ENCODE measurements at regions not wholly inside any gene's neighbourhood (a gene's known extent, or its start where the extent isn't known, plus 50 kb on each side); places are given as distances from the start of the nearest gene placed in this dataset.
"Not testable (repeated sequence)": the region's sequence is repeated elsewhere in the genome, so short reads cannot be mapped to it uniquely, and the experiment has no call there.

DNA sequence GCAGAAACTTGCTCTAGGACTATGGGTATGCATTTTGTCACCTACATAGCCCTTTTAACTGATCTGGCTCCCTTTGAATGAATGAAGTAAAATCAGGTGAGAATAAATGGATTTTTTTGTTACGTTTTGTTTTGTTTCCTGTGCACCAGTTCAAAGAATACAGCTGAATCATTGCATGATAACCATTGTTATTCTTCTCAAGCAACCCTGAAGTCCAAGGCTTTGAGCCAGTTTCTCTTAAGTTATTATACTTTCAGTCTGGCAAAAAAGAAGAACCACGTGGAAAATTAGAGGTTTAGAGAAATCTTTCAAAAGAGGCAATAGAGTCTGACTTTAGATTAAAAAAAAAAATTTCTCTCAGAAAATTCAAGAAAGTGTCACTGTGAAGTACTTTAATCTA is 398.6 kb upstream of the TECRL start:
- DNase-seq, result no peak

- no peak for DNase-seq
Measured at GRCh38 chr4:64799751-64800150, 390.5 kb upstream of the TECRL start.

- not testable (repeated sequence) for DNase-seq
Measured at GRCh38 chr4:64798828-64799227, 389.6 kb upstream of the TECRL start.

DNA sequence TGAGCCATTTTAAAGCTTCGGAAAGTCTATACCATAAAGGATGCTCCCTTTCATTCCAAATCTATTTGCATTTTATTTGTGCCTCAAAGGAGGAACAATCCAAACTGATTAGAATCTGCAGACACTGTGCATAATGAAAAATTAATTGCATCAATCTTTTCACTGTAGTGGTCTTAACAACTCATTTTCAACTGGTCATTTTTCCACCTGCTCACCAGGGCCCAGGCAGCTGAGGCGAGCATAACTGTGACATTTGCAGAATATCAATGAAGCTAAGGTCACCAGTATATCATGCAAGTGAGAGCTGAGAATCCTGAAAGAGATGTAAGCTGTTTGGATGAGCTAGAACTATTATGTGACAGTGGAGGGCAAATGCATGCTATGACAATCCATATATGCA is 387.3 kb upstream of the TECRL start:
- DNase-seq, result no peak

DNA sequence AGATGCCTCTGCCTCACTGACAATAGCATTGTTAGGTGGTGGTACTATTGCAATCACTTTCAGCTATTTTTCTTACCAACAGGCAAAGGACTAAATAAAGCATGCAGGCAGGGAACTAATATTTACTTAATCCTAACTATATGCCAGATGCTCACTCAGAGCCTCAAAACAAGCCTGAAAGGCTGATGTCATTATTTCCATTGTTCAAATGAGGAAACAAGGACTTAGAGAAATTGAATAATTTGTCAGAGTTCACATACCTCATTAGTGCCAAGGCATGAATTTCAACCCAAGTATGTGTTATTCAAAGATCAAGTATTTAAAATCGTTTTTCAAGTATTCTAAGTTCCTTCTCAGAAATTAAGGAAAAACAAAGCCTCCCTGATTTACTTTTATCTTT is 374.9 kb upstream of the TECRL start:
- no peak for DNase-seq

DNA sequence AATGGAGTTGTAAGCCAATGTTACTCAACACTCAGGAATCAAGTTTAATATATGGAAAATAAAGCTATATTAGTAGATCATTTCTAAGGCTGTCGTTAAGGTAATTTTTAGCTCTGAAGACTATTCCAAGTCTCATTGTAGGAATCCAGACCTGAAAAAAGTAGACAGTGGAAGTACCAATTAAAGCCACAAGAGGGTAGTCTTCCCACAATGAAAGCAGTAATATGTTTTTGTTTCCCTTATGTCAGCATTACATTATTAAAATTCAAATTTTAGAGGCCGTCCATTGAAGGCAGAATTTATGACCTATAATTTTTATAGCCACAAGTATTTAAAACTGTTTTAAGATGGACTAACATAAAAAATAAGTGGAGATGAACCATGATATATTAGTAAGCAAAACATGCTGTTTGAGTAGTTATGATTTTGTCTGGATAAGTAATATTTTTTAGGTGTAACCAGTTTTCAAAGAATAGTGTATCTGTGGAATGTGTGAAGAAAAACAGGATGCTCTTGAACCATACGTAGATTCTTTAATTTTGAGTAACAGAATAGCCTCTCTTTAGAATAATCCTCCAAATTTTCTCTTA is 372.6 kb upstream of the TECRL start:
- no peak for DNase-seq

DNA sequence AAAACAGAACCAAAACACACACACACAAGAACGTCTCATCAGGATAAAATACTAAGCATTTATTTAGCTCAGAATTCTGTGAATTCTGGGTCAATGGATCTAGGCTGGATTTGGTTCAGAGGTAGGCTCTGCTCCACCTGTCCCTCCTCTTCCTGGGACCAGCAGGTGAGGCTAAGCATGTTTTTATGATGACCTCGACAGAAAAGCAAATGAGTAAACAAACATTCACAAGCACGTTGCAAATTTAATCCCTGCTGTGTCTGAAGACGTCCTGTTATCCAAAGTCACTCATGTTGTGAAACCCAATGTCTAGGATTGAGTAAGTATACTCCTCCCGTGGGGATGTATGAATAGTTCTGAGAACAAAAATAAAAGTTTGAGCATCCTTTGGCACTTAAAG is 371.4 kb upstream of the TECRL start:
- DNase-seq, result no peak

- DNase-seq, result no peak
Measured at GRCh38 chr4:64777286-64777685, 368.0 kb upstream of the TECRL start.

- no peak for DNase-seq
Measured at GRCh38 chr4:64776820-64777219, 367.6 kb upstream of the TECRL start.

- DNase-seq, result no peak
Measured at GRCh38 chr4:64774626-64775025, 365.4 kb upstream of the TECRL start.

- no peak for DNase-seq
Measured at GRCh38 chr4:64771149-64771548, 361.9 kb upstream of the TECRL start.

DNA sequence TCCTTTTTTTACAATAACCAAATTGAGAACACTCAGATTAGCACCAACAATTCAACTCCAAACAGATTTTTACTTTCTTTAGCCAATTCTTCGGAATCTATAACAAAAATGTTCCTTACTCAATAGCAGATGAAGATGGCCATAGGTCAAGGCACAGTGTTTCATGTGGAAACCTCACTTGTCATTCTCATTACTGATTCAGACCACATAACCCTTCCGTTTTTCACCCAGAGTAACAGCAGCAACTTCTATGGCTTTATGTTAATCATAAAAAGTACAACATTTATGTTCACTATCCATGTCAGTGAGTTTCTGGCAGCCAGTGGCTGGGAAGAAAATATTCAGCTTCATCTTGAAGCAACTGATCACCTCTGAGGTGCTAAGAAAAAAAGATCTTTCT is 358.3 kb upstream of the TECRL start:
- DNase-seq, result no peak

- DNase-seq, result no peak
Measured at GRCh38 chr4:64766565-64766964, 357.3 kb upstream of the TECRL start.

DNA sequence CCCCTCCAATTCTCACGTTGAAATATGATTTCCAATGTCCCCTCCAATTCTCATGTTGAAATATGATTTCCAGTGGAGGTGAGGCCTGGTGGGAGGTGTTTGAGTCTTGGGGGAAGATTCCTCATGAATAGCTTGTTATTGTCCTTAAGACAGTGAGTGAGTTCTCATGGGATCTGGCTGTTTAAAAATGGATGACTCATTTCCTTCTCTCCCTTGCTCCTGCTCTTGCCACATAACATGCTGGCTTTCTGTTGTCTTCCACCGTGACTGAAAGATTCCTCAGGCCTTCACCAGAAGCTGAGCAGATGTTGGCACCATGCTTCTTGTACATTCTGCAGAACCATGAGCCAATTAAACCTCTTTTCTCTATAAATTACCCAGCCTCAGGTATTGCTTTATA is 346.8 kb upstream of the TECRL start:
- no peak for DNase-seq

- no peak for DNase-seq
Measured at GRCh38 chr4:64747919-64748715, 338.9 kb upstream of the TECRL start.

DNA sequence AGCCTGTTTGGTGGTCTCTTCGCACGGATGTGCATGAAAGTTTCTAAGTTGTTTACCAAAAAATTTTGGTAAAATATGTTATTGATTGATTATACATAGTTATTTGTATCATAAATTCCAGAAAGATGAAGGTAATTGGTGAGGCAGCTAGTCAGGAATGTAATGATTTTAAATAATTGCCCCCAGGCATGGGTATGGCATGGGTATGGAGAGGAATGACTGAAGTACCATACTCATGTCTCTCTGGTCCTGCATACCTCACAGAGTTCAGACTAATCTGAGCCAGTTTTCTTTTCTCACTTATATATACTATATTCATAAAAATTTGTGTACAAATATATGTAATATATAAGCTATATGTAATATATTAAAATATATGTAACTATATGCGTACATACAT is 329.0 kb upstream of the TECRL start:
- no peak for DNase-seq

GRCh38 chr4:64737854-64738138 is 328.5 kb upstream of the TECRL start:
- not testable (repeated sequence) for DNase-seq

- no peak for DNase-seq
Measured at GRCh38 chr4:64737026-64737853, 328.0 kb upstream of the TECRL start.

DNA sequence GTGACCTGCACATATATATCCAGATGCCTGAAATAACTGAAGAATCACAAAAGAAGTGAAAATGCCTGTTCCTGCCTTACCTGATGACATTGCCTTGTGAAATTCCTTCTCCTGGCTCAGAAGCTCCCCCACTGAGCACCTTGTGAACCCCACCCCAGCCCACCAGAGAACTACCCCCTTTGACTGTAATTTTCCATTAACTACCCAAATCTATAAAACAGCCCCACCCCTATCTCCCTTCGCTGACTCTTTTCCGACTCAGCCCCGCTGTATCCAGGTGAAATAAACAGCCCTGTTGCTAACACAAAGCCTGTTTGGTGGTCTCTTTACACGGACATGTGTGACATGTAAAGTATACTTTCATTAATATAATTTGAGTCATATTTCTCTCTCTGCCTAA is 320.3 kb upstream of the TECRL start:
- DNase-seq, result no peak

- DNase-seq, result no peak
Measured at GRCh38 chr4:64727960-64728359, 318.7 kb upstream of the TECRL start.

GRCh38 chr4:64727391-64727790 is 318.1 kb upstream of the TECRL start:
- DNase-seq, result not testable (repeated sequence)

GRCh38 chr4:64724689-64725088 is 315.4 kb upstream of the TECRL start:
- DNase-seq, result no peak

DNA sequence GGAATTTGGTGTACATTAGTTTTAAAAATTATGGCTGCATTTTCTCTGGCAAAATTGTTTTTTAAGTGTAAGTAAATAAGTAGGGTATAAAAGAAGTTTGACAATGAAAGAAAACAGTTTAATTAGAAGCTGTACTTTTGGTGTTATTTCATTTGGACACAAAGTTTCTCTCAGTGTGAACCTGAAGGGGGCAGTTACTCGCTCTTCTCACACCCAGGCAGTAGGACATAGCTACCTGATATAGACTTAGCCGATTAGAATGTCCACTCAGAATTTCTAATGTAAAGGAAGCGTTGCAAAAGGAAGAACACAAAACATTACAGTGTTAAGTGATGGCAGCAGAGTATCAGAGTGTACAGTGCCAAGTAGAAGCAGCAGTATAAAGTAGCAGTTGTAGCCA is 311.9 kb upstream of the TECRL start:
- no peak for DNase-seq

GRCh38 chr4:64718091-64718490 is 308.8 kb upstream of the TECRL start:
- DNase-seq, result no peak
